HepG2 (cell line): ENCODE measurements at regions not wholly inside any gene's neighbourhood (a gene's known extent, or its start where the extent isn't known, plus 50 kb on each side); places are given as distances from the start of the nearest gene placed in this dataset.

ENCODE experiments used
- ATAC-seq: fragments of 200-7000 bp; cut with Tn5 transposase; 3 replicates; pipeline ENCODE4 v1.9.1; 2020; ENCODE audit warnings: mild to moderate bottlenecking, moderate library complexity
- BruUV-seq: library from RNA; stranded (reverse); fragments of 400-500 nt; replicated peaks from 2 replicates; lab custom pipeline; 2021; lab: Mats Ljungman, UMichigan
- CTCF ChIA-PET: fragments of 300-600 bp; formaldehyde crosslinking; extraction: SDS; loops from one replicate; lab custom pipeline; 2021; ENCODE audit warnings: low total read pairs, inconsistent platforms, low intra/inter-chr PET ratio; lab: Yijun Ruan, JAX
- POLR2A ChIA-PET: fragments of 350-600 bp; sonication (Branson Sonifier 250); formaldehyde crosslinking; loops from one replicate; lab custom pipeline; 2020; ENCODE audit warnings: antibody characterized with exemption, inconsistent platforms; lab: Yijun Ruan, JAX
- DNase-seq: peaks from one replicate; pipeline ENCODE4 v3.0.0-alpha.2; 2015; ENCODE audit warnings: low spot score
- FAIRE-seq: peaks from 3 replicates; lab custom pipeline; 2011; peaks lifted over from hg19 to GRCh38; lab: Jason Lieb, UNC
- H2AFZ ChIP-seq: one replicate; pipeline ENCODE4 v1.6.1; 2011; ENCODE audit warnings: low read length, inconsistent platforms
- H3K27ac ChIP-seq: fragments of 300-600 bp; 3 replicates; pipeline ENCODE4 v1.8.0; 2011; ENCODE audit warnings: mixed run types, mild to moderate bottlenecking, mixed read lengths, low read length, inconsistent platforms; ENCODE audit not compliant: insufficient read depth; ENCODE audit errors: extremely low read length
- H3K27me3 ChIP-seq, 2 experiments: fragments of 200-600 bp in 1 of 2; 2 replicates in 1 of 2; 3 replicates in 1 of 2; pipeline versions ENCODE4 v1.6.0 to v1.8.0; 2011; ENCODE audit warnings: low read length in 2 of 2, mild to moderate bottlenecking in 2 of 2, moderate library complexity in 2 of 2, inconsistent platforms in 1 of 2; ENCODE audit not compliant: insufficient read depth in 2 of 2, control insufficient read depth in 1 of 2
- H3K36me3 ChIP-seq, 2 experiments: fragments of 200-600 bp in 1 of 2; replicated peaks in 1 of 2; 2 replicates in 1 of 2; 3 replicates in 1 of 2; pipeline versions ENCODE4 v1.5.1 to v1.8.0; 2011; ENCODE audit warnings: low read length in 2 of 2, inconsistent platforms in 1 of 2; ENCODE audit not compliant: insufficient read depth in 2 of 2, control insufficient read depth in 1 of 2
- H3K4me1 ChIP-seq: 2 replicates; pipeline ENCODE4 v1.5.1; 2012; ENCODE audit warnings: low read length, inconsistent platforms; ENCODE audit not compliant: insufficient read depth
- H3K4me2 ChIP-seq: 2 replicates; pipeline ENCODE4 v1.6.0; 2011; ENCODE audit warnings: low read depth, low read length, inconsistent platforms
- H3K4me3 ChIP-seq, 3 experiments: fragments of 200-600 bp in 1 of 3; sonication (generic), shearing (Covaris generic) in 1 of 3; replicated peaks in 1 of 3; 2 replicates each; pipeline ENCODE4 v1.5.1; 2011 to 2016; ENCODE audit warnings: low read length in 3 of 3, inconsistent platforms in 2 of 3, low read depth in 2 of 3, mild to moderate bottlenecking in 2 of 3, control low read depth in 1 of 3, mixed read lengths in 1 of 3; ENCODE audit not compliant: insufficient read depth in 1 of 3
- H3K79me2 ChIP-seq: one replicate; pipeline ENCODE4 v1.6.1; 2011; ENCODE audit warnings: low read length, inconsistent platforms; ENCODE audit not compliant: insufficient read depth
- H3K9ac ChIP-seq: 2 replicates; pipeline ENCODE4 v1.6.0; 2011; ENCODE audit warnings: mild to moderate bottlenecking, low read depth, low read length, inconsistent platforms; ENCODE audit not compliant: insufficient read depth
- H3K9me3 ChIP-seq: 2 replicates; pipeline ENCODE4 v1.5.1; 2012; ENCODE audit warnings: mild to moderate bottlenecking, low read length
- H4K20me1 ChIP-seq: 2 replicates; pipeline ENCODE4 v1.6.0; 2011; ENCODE audit warnings: inconsistent platforms, mild to moderate bottlenecking, low read length, moderate library complexity; ENCODE audit not compliant: insufficient read depth
- GABPA ChIP-seq, 2 experiments: IDR thresholded peaks; 2 replicates each; pipeline ENCODE4 v1.6.1; 2011 to 2016; ENCODE audit warnings: low read depth in 2 of 2, low read length in 1 of 2, missing biosample characterization in 1 of 2, missing genetic modification characterization in 1 of 2
- GABPB1 ChIP-seq: IDR thresholded peaks from 2 replicates; pipeline ENCODE4 v1.6.1; 2016; ENCODE audit warnings: mild to moderate bottlenecking, missing genetic modification reagents, moderate library complexity, missing compliant biosample characterization
- SRSF9 ChIP-seq: fragments of 200-400 bp; formaldehyde crosslinking; IDR thresholded peaks from 2 replicates; pipeline ENCODE4 v1.6.1; 2018; ENCODE audit warnings: borderline replicate concordance, mild to moderate bottlenecking, low read depth, low read length; ENCODE audit not compliant: insufficient read depth, poor library complexity, severe bottlenecking
- ZFP62 ChIP-seq: sonication (generic); formaldehyde crosslinking; IDR thresholded peaks from 2 replicates; pipeline ENCODE4 v1.4.0; 2020; ENCODE audit warnings: missing genetic modification reagents
- ZNF317 ChIP-seq: sonication (generic); formaldehyde crosslinking; IDR thresholded peaks from 2 replicates; pipeline ENCODE4 v1.5.0; 2020; ENCODE audit warnings: mild to moderate bottlenecking, missing genetic modification reagents
- WGBS: methylation state at CpG from one replicate; pipeline ENCODE4 v1.1.6; 2017; ENCODE audit warnings: low lambda C conversion rate; 5-methylcytosine and 5-hydroxymethylcytosine counted together
- in situ Hi-C: cut with HindIII; loops from 2 replicates; pipeline ENCODE4 v1.10.0; 2017; ENCODE audit warnings: low pct_unique_long_range_greater_than_20kb; ENCODE audit not compliant: extremely low pct_ligation_motif_present
- intact Hi-C: fragments of 100-400 bp; cut with micrococcal nuclease; formaldehyde crosslinking; loops from one replicate; pipeline ENCODE4 v1.10.0; 2022; ENCODE audit not compliant: unreplicated experiment
- TF ChIP-seq, protein P1 (sequence below), 2 experiments: sonication (generic) in 1 of 2; formaldehyde crosslinking in 1 of 2; IDR thresholded peaks; 2 replicates each; pipeline versions ENCODE4 v1.4.0 to v1.6.1; 2016 to 2020; ENCODE audit warnings: borderline replicate concordance in 1 of 2, low read depth in 1 of 2, mild to moderate bottlenecking in 1 of 2, missing genetic modification reagents in 1 of 2
- TF ChIP-seq, protein P2 (sequence below): sonication (generic); formaldehyde crosslinking; IDR thresholded peaks from 2 replicates; pipeline ENCODE4 v1.4.0; 2020; ENCODE audit warnings: missing genetic modification reagents
- TF ChIP-seq, protein P3 (sequence below): IDR thresholded peaks from 2 replicates; pipeline ENCODE4 v1.6.1; 2016

DNA sequence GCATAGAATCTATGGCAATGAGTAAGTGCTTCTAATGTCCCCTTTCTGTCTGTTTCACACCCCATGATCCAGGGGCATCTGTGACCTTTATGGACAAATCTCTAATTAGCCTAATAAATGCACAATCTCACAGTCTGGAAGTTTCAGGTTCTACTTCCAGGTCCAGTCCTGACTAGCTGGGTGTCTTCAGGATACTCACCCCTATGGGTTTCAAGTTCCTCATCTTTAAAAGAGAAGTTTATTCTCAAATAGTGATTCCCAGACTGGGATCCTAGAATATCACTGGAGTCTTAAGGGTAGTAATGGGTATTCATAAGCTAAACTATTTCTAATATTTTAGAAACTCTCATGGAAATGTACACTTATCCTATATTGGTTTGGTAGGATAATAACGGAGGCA, 77.2 kb upstream of the ABCA1 start:
- H3K9me3 ChIP-seq: no peaks in the 10 kb centered on the region
- FAIRE-seq: no peak
- POLR2A ChIA-PET: no interaction called here
- no peaks in the 10 kb centered on the region for H3K27me3 ChIP-seq
- no peak overlapping the region for H3K4me3 ChIP-seq
- no peak for ATAC-seq
- H3K4me2 ChIP-seq: no peak overlapping the region
- H3K27ac ChIP-seq: no peak overlapping the region
- in situ Hi-C loops: no loop called here
- no peaks in the 10 kb centered on the region for H3K36me3 ChIP-seq
- TF ChIP-seq SRSF9 (no peak), ZNF317 (CRISPR knock-in tag) (no peak), GABPA (IDR thresholded peaks at IDR 0.05; ENCODE audit: low read depth, low read length) (no peak), GABPA (CRISPR knock-in tag; IDR thresholded peaks at IDR 0.05; ENCODE audit: low read depth) (no peak), GABPB1 (no peak), ZFP62 (CRISPR knock-in tag) (no peak)
- TF ChIP-seq, protein P1, sequence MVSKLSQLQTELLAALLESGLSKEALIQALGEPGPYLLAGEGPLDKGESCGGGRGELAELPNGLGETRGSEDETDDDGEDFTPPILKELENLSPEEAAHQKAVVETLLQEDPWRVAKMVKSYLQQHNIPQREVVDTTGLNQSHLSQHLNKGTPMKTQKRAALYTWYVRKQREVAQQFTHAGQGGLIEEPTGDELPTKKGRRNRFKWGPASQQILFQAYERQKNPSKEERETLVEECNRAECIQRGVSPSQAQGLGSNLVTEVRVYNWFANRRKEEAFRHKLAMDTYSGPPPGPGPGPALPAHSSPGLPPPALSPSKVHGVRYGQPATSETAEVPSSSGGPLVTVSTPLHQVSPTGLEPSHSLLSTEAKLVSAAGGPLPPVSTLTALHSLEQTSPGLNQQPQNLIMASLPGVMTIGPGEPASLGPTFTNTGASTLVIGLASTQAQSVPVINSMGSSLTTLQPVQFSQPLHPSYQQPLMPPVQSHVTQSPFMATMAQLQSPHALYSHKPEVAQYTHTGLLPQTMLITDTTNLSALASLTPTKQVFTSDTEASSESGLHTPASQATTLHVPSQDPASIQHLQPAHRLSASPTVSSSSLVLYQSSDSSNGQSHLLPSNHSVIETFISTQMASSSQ (IDR thresholded peaks at IDR 0.05; ENCODE audit: low read depth): no peak
- TF ChIP-seq, protein P1 (CRISPR knock-in tag; IDR thresholded peaks at IDR 0.05; ENCODE audit: borderline replicate concordance): no peak
- TF ChIP-seq, protein P2, sequence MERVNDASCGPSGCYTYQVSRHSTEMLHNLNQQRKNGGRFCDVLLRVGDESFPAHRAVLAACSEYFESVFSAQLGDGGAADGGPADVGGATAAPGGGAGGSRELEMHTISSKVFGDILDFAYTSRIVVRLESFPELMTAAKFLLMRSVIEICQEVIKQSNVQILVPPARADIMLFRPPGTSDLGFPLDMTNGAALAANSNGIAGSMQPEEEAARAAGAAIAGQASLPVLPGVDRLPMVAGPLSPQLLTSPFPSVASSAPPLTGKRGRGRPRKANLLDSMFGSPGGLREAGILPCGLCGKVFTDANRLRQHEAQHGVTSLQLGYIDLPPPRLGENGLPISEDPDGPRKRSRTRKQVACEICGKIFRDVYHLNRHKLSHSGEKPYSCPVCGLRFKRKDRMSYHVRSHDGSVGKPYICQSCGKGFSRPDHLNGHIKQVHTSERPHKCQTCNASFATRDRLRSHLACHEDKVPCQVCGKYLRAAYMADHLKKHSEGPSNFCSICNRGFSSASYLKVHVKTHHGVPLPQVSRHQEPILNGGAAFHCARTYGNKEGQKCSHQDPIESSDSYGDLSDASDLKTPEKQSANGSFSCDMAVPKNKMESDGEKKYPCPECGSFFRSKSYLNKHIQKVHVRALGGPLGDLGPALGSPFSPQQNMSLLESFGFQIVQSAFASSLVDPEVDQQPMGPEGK (CRISPR knock-in tag): no peak
- TF ChIP-seq, protein P3, sequence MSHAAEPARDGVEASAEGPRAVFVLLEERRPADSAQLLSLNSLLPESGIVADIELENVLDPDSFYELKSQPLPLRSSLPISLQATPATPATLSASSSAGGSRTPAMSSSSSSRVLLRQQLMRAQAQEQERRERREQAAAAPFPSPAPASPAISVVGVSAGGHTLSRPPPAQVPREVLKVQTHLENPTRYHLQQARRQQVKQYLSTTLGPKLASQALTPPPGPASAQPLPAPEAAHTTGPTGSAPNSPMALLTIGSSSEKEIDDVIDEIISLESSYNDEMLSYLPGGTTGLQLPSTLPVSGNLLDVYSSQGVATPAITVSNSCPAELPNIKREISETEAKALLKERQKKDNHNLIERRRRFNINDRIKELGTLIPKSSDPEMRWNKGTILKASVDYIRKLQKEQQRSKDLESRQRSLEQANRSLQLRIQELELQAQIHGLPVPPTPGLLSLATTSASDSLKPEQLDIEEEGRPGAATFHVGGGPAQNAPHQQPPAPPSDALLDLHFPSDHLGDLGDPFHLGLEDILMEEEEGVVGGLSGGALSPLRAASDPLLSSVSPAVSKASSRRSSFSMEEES (CRISPR knock-in tag): no peak
- no peaks in the 10 kb centered on the region for H3K4me1 ChIP-seq
- H3K79me2 ChIP-seq: no peaks in the 10 kb centered on the region
- CTCF ChIA-PET: no interaction called here
- no peak overlapping the region for H2AFZ ChIP-seq
- intact Hi-C loops: no loop called here
- 90% methylated on average over 1 of the region's 1 CpG for WGBS
- H3K9ac ChIP-seq: no peak overlapping the region
- BruUV-seq: no TSS peak
- DNase-seq: no peak
- no peaks in the 10 kb centered on the region for H4K20me1 ChIP-seq
